Stimulated activated CD4-positive, alpha-beta T cell treated with anti-CD3 and anti-CD28 coated beads, TNF-alpha, amount 100 ng/mL, for 1 hour (primary cell): ENCODE measurements at regions not wholly inside any gene's neighbourhood (a gene's known extent, or its start where the extent isn't known, plus 50 kb on each side); places are given as distances from the start of the nearest gene placed in this dataset.
"Not testable (repeated sequence)": the region's sequence is repeated elsewhere in the genome, so short reads cannot be mapped to it uniquely, and the experiment has no call there.

Experiments
- DNase-seq, 3 donors: peaks; one replicate each; pipeline ENCODE4 v3.0.0-alpha.2; 2020; ENCODE audit warnings: low read depth in 3 of 3, low spot score in 1 of 3

GRCh38 chr15:26197060-26197459 is 333.9 kb upstream of the ATP10A start:
- no peak for DNase-seq

- DNase-seq = no peak
Observed at GRCh38 chr15:26191193-26191592, 328.1 kb upstream of the ATP10A start.

- not testable (repeated sequence) for DNase-seq
Observed at GRCh38 chr15:26186138-26186537, 323.0 kb upstream of the ATP10A start.

- no peak for DNase-seq
Observed at GRCh38 chr15:26182441-26182840, 319.3 kb upstream of the ATP10A start.

GRCh38 chr15:26179906-26180305 is 316.8 kb upstream of the ATP10A start:
- no peak for DNase-seq

GRCh38 chr15:26178640-26179220 is 315.6 kb upstream of the ATP10A start:
- no peak for DNase-seq

GRCh38 chr15:26177816-26178215 is 314.7 kb upstream of the ATP10A start:
- no peak for DNase-seq

GRCh38 chr15:26176831-26177230 is 313.7 kb upstream of the ATP10A start:
- no peak for DNase-seq

- no peak for DNase-seq
Observed at GRCh38 chr15:26171266-26171665, 308.1 kb upstream of the ATP10A start.

- no peak for DNase-seq
Observed at GRCh38 chr15:26166429-26166828, 303.3 kb upstream of the ATP10A start.

GRCh38 chr15:26165546-26165945 is 302.4 kb upstream of the ATP10A start:
- DNase-seq = no peak

- DNase-seq = no peak
Observed at GRCh38 chr15:26160343-26160742, 297.2 kb upstream of the ATP10A start.

GRCh38 chr15:26158176-26158575 is 295.0 kb upstream of the ATP10A start:
- no peak for DNase-seq

- no peak for DNase-seq
Observed at GRCh38 chr15:26157081-26157480, 294.0 kb upstream of the ATP10A start.

GRCh38 chr15:26156051-26156450 is 292.9 kb upstream of the ATP10A start:
- DNase-seq = no peak

- no peak for DNase-seq
Observed at GRCh38 chr15:26148156-26148860, 285.2 kb upstream of the ATP10A start.

GRCh38 chr15:26146202-26146601 is 283.1 kb upstream of the ATP10A start:
- DNase-seq = no peak

- no peak for DNase-seq
Observed at GRCh38 chr15:26145796-26146195, 282.7 kb upstream of the ATP10A start.

GRCh38 chr15:26144836-26145235 is 281.7 kb upstream of the ATP10A start:
- DNase-seq = no peak

GRCh38 chr15:26143221-26143620 is 280.1 kb upstream of the ATP10A start:
- no peak for DNase-seq

- DNase-seq = no peak
Observed at GRCh38 chr15:26134812-26135211, 271.7 kb upstream of the ATP10A start.

- no peak for DNase-seq
Observed at GRCh38 chr15:26134152-26134551, 271.0 kb upstream of the ATP10A start.

- DNase-seq = no peak
Observed at GRCh38 chr15:26132811-26133210, 269.7 kb upstream of the ATP10A start.
